ENCODE measurements at regions not wholly inside any gene's neighbourhood (a gene's known extent, or its start where the extent isn't known, plus 50 kb on each side); places are given as distances from the start of the nearest gene placed in this dataset.

DNA sequence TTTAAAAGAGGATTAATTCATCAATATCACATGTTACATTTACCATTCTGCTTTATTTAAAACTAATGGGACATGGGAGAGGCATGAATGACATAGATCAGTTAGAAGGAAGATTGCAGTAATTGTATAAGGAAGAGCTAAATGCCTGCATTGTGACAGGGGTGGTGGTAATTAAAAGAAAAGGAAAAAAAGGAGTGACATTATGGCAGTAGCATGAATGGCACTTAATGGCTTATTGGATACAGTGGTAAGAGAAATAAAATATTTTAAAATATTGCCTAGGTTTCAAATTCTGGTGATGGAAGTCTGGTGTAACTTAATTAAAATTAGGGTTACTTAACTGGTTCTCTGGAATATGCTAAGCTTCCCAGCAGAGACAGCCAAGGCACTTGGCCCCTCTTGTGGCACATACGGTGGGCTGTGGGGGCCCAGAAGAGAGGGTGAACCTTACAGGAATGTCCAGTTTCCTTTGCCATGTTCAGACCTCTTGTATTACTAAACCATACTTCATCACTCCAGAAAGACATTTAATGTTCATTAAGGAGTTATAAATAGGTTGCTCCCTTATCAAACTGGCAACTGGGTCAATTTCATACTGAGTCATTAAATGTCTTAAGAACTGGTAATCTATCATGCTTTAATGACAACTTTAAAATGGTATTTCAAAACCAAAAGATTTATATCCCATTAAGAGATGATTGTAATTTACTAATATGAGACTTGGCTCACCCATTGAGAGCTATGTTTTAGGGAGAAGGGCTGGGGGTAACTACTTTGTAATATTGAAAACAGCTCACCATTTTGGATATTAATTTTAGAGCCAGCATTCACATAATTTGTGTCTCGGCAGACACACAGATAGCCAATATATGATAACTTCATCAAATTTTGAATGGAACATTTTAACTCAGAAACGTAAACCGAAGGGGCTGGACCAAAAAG lies 798.9 kb upstream of the PIK3C3 start:
- Histone ChIP-seq H3K9me3 (ENCODE audit: low read depth) (no peaks in the 10 kb centered on the region), H3K27ac (no peak overlapping the region), H3K4me1 (ENCODE audit: low read depth) (no peaks in the 10 kb centered on the region), H3K27me3 (no peaks in the 10 kb centered on the region), H3K4me3 (no peak overlapping the region), H3K36me3 (no peaks in the 10 kb centered on the region)
- DNase-seq (ENCODE audit: low read depth in 1 of 2, low spot score in 1 of 2): no peak
- TF ChIP-seq CTCF (IDR thresholded peaks at IDR 0.05; ENCODE audit: low read depth, low read length): no peak

DNA sequence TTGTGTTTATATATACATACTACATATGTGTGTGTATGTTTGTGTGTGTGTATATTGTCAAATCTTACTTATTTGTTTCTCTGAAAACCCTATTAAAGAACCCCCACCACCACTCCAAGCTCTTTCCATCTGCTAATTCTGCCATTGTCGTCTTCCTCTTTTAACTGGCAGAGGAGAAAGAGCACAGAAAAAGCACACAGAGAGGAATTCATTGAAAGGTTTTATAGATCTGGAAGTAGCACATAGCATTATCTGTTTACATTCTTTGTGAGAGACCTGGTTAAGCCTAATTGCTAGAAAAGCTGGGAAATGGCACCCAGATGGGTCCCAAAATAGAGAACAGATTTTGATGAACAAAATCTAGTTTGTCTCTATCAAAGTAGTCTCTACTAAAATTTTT lies 800.0 kb upstream of the PIK3C3 start:
- no peak for DNase-seq (ENCODE audit: low read depth in 1 of 2, low spot score in 1 of 2)
- no peak for TF ChIP-seq CTCF (IDR thresholded peaks at IDR 0.05; ENCODE audit: low read depth, low read length)
- H3K4me1 ChIP-seq (ENCODE audit: low read depth): no peaks in the 10 kb centered on the region
- no peak overlapping the region for H3K4me3 ChIP-seq
- H3K9me3 ChIP-seq (ENCODE audit: low read depth): no peaks in the 10 kb centered on the region
- no peak overlapping the region for H3K27ac ChIP-seq
- no peaks in the 10 kb centered on the region for H3K27me3 ChIP-seq
- no peaks in the 10 kb centered on the region for H3K36me3 ChIP-seq

GRCh38 chr18:41153871-41154270 lies 801.2 kb upstream of the PIK3C3 start:
- Histone ChIP-seq H3K4me1 (ENCODE audit: low read depth) (no peaks in the 10 kb centered on the region), H3K4me3 (no peak overlapping the region), H3K27ac (no peak overlapping the region), H3K9me3 (ENCODE audit: low read depth) (no peaks in the 10 kb centered on the region), H3K36me3 (no peaks in the 10 kb centered on the region), H3K27me3 (no peaks in the 10 kb centered on the region)
- no peak for TF ChIP-seq CTCF (IDR thresholded peaks at IDR 0.05; ENCODE audit: low read depth, low read length)
- no peak for DNase-seq (ENCODE audit: low read depth in 1 of 2, low spot score in 1 of 2)

- no peak for DNase-seq (ENCODE audit: low read depth in 1 of 2, low spot score in 1 of 2)
- peaks cover 9% of the 10 kb centered on the region for H3K4me1 ChIP-seq (ENCODE audit: low read depth)
- H3K27ac ChIP-seq: no peak overlapping the region
- H3K9me3 ChIP-seq (ENCODE audit: low read depth): no peaks in the 10 kb centered on the region
- no peaks in the 10 kb centered on the region for H3K36me3 ChIP-seq
- no peaks in the 10 kb centered on the region for H3K27me3 ChIP-seq
- no peak overlapping the region for H3K4me3 ChIP-seq
- TF ChIP-seq CTCF (IDR thresholded peaks at IDR 0.05; ENCODE audit: low read depth, low read length): no peak
These were observed 804.7 kb upstream of the PIK3C3 start for GRCh38 chr18:41150316-41150715.

DNA sequence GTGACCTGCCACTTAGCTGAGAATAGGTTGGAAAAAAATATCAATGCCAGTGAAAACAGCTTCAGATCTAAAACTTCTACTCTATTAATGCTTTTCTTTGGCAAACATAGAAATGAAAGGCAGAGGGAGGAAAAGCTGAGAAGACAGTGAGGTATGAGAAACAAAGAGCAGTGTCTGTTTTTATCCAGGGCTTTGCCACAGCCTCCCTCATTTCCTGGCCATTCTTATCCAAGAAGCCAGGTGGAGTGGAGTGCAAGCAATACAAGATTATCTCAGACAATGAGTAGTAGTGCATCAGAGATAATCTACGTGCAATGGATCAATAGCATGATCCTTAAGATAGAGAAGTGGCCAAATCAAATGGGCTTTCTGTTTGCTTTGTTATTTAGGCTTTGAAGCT lies 808.7 kb upstream of the PIK3C3 start:
- Histone ChIP-seq H3K27ac (no peak overlapping the region), H3K4me1 (ENCODE audit: low read depth) (peaks cover 9% of the 10 kb centered on the region), H3K9me3 (ENCODE audit: low read depth) (no peaks in the 10 kb centered on the region), H3K36me3 (no peaks in the 10 kb centered on the region), H3K27me3 (no peaks in the 10 kb centered on the region), H3K4me3 (no peak overlapping the region)
- no peak for TF ChIP-seq CTCF (IDR thresholded peaks at IDR 0.05; ENCODE audit: low read depth, low read length)
- DNase-seq (ENCODE audit: low read depth in 1 of 2, low spot score in 1 of 2): no peak

Data from cardiac muscle cell (in vitro differentiated cells and primary cell).